Endothelial cell of umbilical vein (primary cell): ENCODE measurements at regions not wholly inside any gene's neighbourhood (a gene's known extent, or its start where the extent isn't known, plus 50 kb on each side); places are given as distances from the start of the nearest gene placed in this dataset.

Source experiments
- JUN ChIP-seq: IDR thresholded peaks from 2 replicates; pipeline ENCODE4 v1.6.1; 2011; ENCODE audit warnings: borderline replicate concordance, low read depth; ENCODE audit not compliant: insufficient read length, insufficient read depth
- POLR2A ChIP-seq: IDR thresholded peaks from 2 replicates; pipeline ENCODE4 v1.6.1; 2012; ENCODE audit warnings: low read depth, mild to moderate bottlenecking, control low read depth, low read length
- TF ChIP-seq, protein P1 (sequence below), 2 donors: IDR thresholded peaks; 1 replicate in 1 of 2; 2 replicates in 1 of 2; pipeline ENCODE4 v1.5.1; 2011; ENCODE audit warnings: low read length in 2 of 2, mild to moderate bottlenecking in 2 of 2, moderate library complexity in 2 of 2, control low read depth in 1 of 2, inconsistent platforms in 1 of 2, low read depth in 1 of 2; ENCODE audit not compliant: insufficient read depth in 1 of 2; ENCODE audit errors: extremely low read depth in 1 of 2
- TF ChIP-seq, protein P2 (sequence below): IDR thresholded peaks from 2 replicates; pipeline ENCODE4 v1.6.1; 2011; ENCODE audit not compliant: insufficient read depth, insufficient read length

DNA sequence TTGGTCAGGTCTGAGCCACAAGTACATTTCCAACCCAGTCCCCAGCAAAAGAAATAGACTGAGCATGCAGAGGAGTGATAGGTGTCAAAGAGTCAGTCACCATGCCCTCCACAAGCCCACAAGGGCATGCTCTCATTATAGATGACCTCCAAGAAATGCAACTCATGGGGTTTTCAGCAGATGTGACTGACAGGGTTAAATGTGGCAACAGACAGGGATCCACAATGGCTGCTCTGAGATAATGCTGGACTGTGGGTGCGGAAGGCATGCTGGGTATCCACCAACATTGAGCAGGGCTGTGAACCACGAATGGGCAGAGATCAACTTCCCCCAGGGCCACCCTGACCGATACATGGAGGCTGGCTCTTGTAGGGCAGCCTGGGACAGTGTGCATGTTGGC, 115.8 kb downstream of the BCOR start:
- TF ChIP-seq, protein P1, sequence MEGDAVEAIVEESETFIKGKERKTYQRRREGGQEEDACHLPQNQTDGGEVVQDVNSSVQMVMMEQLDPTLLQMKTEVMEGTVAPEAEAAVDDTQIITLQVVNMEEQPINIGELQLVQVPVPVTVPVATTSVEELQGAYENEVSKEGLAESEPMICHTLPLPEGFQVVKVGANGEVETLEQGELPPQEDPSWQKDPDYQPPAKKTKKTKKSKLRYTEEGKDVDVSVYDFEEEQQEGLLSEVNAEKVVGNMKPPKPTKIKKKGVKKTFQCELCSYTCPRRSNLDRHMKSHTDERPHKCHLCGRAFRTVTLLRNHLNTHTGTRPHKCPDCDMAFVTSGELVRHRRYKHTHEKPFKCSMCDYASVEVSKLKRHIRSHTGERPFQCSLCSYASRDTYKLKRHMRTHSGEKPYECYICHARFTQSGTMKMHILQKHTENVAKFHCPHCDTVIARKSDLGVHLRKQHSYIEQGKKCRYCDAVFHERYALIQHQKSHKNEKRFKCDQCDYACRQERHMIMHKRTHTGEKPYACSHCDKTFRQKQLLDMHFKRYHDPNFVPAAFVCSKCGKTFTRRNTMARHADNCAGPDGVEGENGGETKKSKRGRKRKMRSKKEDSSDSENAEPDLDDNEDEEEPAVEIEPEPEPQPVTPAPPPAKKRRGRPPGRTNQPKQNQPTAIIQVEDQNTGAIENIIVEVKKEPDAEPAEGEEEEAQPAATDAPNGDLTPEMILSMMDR (IDR thresholded peaks at IDR 0.05; ENCODE audit: extremely low read depth in 1 of 2, insufficient read depth in 1 of 2, low read depth in 1 of 2, low read length in 2 of 2), result no peak
- TF ChIP-seq, protein P2, sequence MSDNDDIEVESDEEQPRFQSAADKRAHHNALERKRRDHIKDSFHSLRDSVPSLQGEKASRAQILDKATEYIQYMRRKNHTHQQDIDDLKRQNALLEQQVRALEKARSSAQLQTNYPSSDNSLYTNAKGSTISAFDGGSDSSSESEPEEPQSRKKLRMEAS, result no peak
- no peak for TF ChIP-seq JUN
- no peak for TF ChIP-seq POLR2A
